HFFc6 (cell line): ENCODE measurements at regions not wholly inside any gene's neighbourhood (a gene's known extent, or its start where the extent isn't known, plus 50 kb on each side); places are given as distances from the start of the nearest gene placed in this dataset.
"Not testable (repeated sequence)": the region's sequence is repeated elsewhere in the genome, so short reads cannot be mapped to it uniquely, and the experiment has no call there.

ENCODE experiments used
- DNase-seq: peaks from one replicate; pipeline ENCODE4 v3.0.0-alpha.2; 2018
- H3K27ac Mint-ChIP-seq: 2 replicates; pipeline ENCODE4 v1.8.0; 2020; ENCODE audit warnings: mild to moderate bottlenecking, mixed read lengths
- H3K27me3 Mint-ChIP-seq: 2 replicates; pipeline ENCODE4 v1.8.0; 2021; ENCODE audit warnings: mild to moderate bottlenecking, moderate library complexity, mixed read lengths; ENCODE audit not compliant: insufficient read depth
- H3K36me3 Mint-ChIP-seq: 2 replicates; pipeline ENCODE4 v1.8.0; 2021; ENCODE audit warnings: low read depth, mixed read lengths
- H3K4me1 Mint-ChIP-seq: 2 replicates; pipeline ENCODE4 v1.8.0; 2020; ENCODE audit warnings: low read depth, mixed read lengths
- H3K4me3 Mint-ChIP-seq: 2 replicates; pipeline ENCODE4 v1.8.0; 2020; ENCODE audit warnings: mild to moderate bottlenecking, moderate library complexity, mixed read lengths
- H3K9me3 Mint-ChIP-seq: 2 replicates; pipeline ENCODE4 v1.8.0; 2020; ENCODE audit warnings: mild to moderate bottlenecking, mixed read lengths
- TF ChIP-seq, protein P1 (sequence below): fragments of 200-600 bp; sonication (generic); IDR thresholded peaks from 2 replicates; pipeline ENCODE4 v1.5.0; 2021; ENCODE audit warnings: antibody characterized with exemption, mild to moderate bottlenecking

- Mint-ChIP-seq H3K27ac (no peak overlapping the region), H3K4me3 (no peak overlapping the region), H3K36me3 (no peaks in the 10 kb centered on the region), H3K9me3 (no peaks in the 10 kb centered on the region), H3K27me3 (peaks cover 6% of the 10 kb centered on the region; the same call in 1 of the 2 replicates), H3K4me1 (peaks cover 13% of the 10 kb centered on the region)
- TF ChIP-seq, protein P1, sequence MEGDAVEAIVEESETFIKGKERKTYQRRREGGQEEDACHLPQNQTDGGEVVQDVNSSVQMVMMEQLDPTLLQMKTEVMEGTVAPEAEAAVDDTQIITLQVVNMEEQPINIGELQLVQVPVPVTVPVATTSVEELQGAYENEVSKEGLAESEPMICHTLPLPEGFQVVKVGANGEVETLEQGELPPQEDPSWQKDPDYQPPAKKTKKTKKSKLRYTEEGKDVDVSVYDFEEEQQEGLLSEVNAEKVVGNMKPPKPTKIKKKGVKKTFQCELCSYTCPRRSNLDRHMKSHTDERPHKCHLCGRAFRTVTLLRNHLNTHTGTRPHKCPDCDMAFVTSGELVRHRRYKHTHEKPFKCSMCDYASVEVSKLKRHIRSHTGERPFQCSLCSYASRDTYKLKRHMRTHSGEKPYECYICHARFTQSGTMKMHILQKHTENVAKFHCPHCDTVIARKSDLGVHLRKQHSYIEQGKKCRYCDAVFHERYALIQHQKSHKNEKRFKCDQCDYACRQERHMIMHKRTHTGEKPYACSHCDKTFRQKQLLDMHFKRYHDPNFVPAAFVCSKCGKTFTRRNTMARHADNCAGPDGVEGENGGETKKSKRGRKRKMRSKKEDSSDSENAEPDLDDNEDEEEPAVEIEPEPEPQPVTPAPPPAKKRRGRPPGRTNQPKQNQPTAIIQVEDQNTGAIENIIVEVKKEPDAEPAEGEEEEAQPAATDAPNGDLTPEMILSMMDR, result no peak
- DNase-seq, result no peak
Measured at GRCh38 chr11:29447821-29448220, 569.0 kb downstream of the KCNA4 start.

DNA sequence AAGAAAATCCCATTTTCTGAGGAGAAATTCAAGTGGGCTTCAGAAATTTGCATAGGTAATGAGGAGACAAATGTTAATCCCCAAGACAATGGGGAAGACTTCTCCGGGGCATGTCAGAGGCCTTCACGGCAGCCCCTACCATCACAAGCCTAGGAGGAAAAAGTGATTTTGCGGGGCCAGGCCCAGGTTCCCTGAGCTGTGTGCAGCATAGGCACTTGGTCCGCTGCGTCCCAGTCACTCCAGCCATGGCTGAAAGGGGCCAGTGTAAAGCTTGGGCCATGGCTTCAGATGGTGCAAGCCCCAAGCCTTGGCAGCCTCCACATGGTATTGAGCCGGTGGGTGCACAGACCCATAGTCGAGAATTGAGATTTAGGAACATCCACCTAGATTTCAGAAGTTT lies 570.7 kb downstream of the KCNA4 start:
- peaks cover 9% of the 10 kb centered on the region; the same call in 1 of the 2 replicates for H3K27me3 Mint-ChIP-seq
- no peaks in the 10 kb centered on the region for H3K4me1 Mint-ChIP-seq
- no peak overlapping the region for H3K4me3 Mint-ChIP-seq
- no peaks in the 10 kb centered on the region for H3K36me3 Mint-ChIP-seq
- TF ChIP-seq, protein P1, result no peak
- H3K9me3 Mint-ChIP-seq, result no peaks in the 10 kb centered on the region
- no peak for DNase-seq
- H3K27ac Mint-ChIP-seq, result no peak overlapping the region

DNA sequence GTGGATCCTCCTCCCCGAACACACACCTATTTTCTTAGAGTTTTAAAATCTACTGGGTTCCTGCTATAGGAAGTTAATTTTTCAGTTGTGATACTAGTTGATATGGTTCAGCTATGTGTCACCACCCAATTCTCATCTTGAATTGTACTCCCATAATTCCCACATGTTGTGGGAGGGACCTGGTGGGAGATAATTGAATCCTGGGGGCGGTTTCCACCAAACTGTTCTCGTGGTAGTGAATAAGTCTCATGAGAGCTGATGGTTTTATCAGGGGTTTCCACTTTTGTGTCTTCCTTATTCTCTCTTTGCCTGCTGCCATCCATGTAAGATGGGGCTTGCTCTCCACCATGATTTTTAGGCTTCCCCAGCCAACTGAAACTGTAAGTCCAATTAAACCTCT lies 571.6 kb downstream of the KCNA4 start:
- not testable (repeated sequence) for H3K4me1 Mint-ChIP-seq, H3K27me3 Mint-ChIP-seq, H3K4me3 Mint-ChIP-seq, H3K27ac Mint-ChIP-seq, H3K9me3 Mint-ChIP-seq, H3K36me3 Mint-ChIP-seq, DNase-seq

- no peaks in the 10 kb centered on the region for H3K9me3 Mint-ChIP-seq
- no peak overlapping the region for H3K27ac Mint-ChIP-seq
- peaks cover 9% of the 10 kb centered on the region for H3K27me3 Mint-ChIP-seq
- no peaks in the 10 kb centered on the region for H3K36me3 Mint-ChIP-seq
- no peak overlapping the region for H3K4me3 Mint-ChIP-seq
- TF ChIP-seq, protein P1, result no peak
- H3K4me1 Mint-ChIP-seq, result no peaks in the 10 kb centered on the region; the same call in 1 of the 2 replicates
- DNase-seq, result no peak
Measured at GRCh38 chr11:29438815-29439214, 578.0 kb downstream of the KCNA4 start.

DNA sequence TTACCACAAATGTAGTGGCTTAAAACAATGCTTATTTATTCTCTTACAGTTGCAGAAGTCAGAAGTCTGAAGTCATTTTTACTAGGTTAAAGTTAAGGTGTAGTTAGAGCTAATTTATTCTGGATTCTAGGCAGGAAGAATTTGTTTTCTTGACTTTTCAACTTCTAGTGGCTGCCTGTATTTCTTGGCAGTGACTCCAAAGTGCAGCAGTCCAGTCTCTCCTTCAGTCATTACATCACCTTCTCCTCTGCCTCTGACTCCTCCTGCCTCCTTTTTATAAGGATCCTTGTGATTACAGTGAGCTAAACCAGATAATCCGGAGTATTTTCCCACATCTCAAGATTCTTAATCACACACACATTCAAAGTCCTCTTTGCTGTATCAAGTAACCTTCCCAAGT lies 581.4 kb downstream of the KCNA4 start:
- Mint-ChIP-seq H3K4me3 (no peak overlapping the region), H3K27me3 (peaks cover 5% of the 10 kb centered on the region), H3K36me3 (no peaks in the 10 kb centered on the region), H3K9me3 (no peaks in the 10 kb centered on the region), H3K27ac (no peak overlapping the region), H3K4me1 (peaks cover 10% of the 10 kb centered on the region; the same call in 1 of the 2 replicates)
- TF ChIP-seq, protein P1, result no peak
- DNase-seq, result no peak

DNA sequence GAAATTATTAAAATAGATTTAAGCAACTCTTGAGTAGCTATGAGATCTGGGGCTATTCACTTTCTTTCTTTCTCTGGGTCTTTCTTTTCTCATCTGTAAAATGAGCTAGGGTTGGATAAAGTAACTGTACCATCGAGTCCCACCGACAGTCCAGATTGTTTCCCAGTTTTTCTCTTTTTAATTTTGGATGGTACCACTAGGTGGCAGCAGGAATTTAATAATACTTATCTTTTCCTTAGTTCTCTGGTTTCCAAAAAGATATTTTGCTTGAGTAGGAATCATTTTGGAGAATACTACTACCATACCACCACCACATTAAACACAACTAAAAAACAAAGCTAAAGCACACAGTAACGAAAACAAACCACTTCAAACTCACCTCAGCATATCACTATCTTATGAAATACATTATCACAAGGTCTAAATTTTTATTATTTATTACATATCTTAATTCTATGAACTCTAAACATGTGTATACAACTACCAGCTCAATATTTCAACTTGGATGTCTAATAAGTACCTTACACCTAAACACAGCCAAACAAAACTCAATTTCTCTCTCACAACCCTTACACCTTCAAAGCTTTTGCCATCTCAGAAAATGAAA lies 584.0 kb downstream of the KCNA4 start:
- DNase-seq, result peak; percentile 9
- Mint-ChIP-seq H3K4me3 (peak overlapping the region; percentile 43; the same call in 1 of the 2 replicates), H3K27ac (no peak overlapping the region), H3K36me3 (no peaks in the 10 kb centered on the region), H3K4me1 (peaks cover 10% of the 10 kb centered on the region; the same call in 1 of the 2 replicates), H3K9me3 (no peaks in the 10 kb centered on the region), H3K27me3 (peaks cover 3% of the 10 kb centered on the region; the same call in 1 of the 2 replicates)
- TF ChIP-seq, protein P1, result peak; percentile 85
